Fibroblast of villous mesenchyme (primary cell): ENCODE measurements at regions not wholly inside any gene's neighbourhood (a gene's known extent, or its start where the extent isn't known, plus 50 kb on each side); places are given as distances from the start of the nearest gene placed in this dataset.
A peak's percentile ranks its signal among the peaks of the same experiment; 100 is the strongest.

Source experiments
- DNase-seq: peaks from one replicate; pipeline ENCODE4 v3.0.0-alpha.2; 2010; ENCODE audit warnings: low read depth
- H3K4me3 ChIP-seq: 2 replicates; pipeline ENCODE4 v1.5.1; 2011; ENCODE audit warnings: low read depth, mild to moderate bottlenecking, low read length
- CTCF ChIP-seq: IDR thresholded peaks from 2 replicates; pipeline ENCODE4 v1.5.1; 2012; ENCODE audit warnings: low read depth, mild to moderate bottlenecking, low read length; ENCODE audit not compliant: insufficient read depth

- TF ChIP-seq CTCF: no peak
- no peak overlapping the region for H3K4me3 ChIP-seq
- no peak for DNase-seq
These were observed 1620.0 kb downstream of the SUCLG1 start for GRCh38 chr2:82839036-82839435.

GRCh38 chr2:82837588-82838304, 1621.3 kb downstream of the SUCLG1 start:
- DNase-seq: peak; percentile 83
- no peak for TF ChIP-seq CTCF
- H3K4me3 ChIP-seq: no peak overlapping the region

DNA sequence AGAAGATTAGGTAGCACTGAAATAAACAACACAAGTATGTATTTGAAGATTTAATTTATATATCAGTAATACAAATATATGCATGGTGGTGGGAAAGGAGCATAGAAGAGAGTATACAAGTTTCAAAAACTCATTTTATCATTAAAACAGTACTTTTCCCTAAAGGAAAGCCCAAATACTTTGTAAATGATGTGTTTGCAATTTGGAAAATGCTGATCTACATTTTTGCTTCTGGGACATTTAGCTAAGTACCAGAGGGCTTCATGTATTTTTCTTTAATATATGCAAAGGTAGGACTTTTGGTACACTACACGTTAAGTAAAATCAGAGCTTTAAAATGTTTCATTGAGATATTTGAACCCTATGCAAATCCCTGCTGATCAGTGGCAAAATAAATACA, 1624.2 kb downstream of the SUCLG1 start:
- no peak for TF ChIP-seq CTCF
- no peak for DNase-seq
- no peak overlapping the region for H3K4me3 ChIP-seq

DNA sequence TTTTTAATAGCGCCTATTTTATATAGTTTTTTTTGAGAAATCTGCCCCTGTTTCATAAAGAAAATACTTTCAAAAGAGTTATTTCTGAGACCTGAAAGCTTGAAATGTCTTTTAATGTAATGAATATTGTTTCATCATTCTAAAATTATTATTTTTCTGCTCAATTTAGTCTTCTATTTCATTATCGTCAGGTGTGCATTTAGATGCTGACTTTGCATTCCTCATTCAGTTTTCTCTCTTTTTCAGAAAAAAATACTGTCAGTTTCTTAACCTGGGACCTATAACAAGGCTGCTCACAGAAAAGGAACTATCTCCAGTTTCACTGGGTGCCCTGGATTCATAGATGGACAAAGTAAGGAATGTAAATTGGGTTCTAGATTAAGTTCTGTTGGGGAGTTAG, 1631.7 kb downstream of the SUCLG1 start:
- no peak for DNase-seq
- no peak for TF ChIP-seq CTCF
- no peak overlapping the region for H3K4me3 ChIP-seq

GRCh38 chr2:82826437-82826836, 1632.6 kb downstream of the SUCLG1 start:
- no peak overlapping the region for H3K4me3 ChIP-seq
- no peak for DNase-seq
- TF ChIP-seq CTCF: no peak

- H3K4me3 ChIP-seq: no peak overlapping the region
- no peak for TF ChIP-seq CTCF
- no peak for DNase-seq
These were observed 1633.5 kb downstream of the SUCLG1 start for GRCh38 chr2:82825410-82826090.
